ENCODE measurements at regions not wholly inside any gene's neighbourhood (a gene's known extent, or its start where the extent isn't known, plus 50 kb on each side); places are given as distances from the start of the nearest gene placed in this dataset.
A peak's percentile ranks its signal among the peaks of the same experiment; 100 is the strongest.
"Not testable (repeated sequence)": the region's sequence is repeated elsewhere in the genome, so short reads cannot be mapped to it uniquely, and the experiment has no call there.

GRCh38 chr4:26223155-26223554, 97.7 kb upstream of the RBPJ start:
- DNase-seq = no peak
- Histone ChIP-seq H3K27me3 (ENCODE audit: control insufficient read depth, insufficient read depth, low read length) (no peaks in the 10 kb centered on the region), H3K36me3 (replicated peaks; ENCODE audit: control insufficient read depth, insufficient read depth, low read length) (no peaks in the 10 kb centered on the region), H3K4me3 (ENCODE audit: insufficient read depth, low read depth, low read length) (no peak overlapping the region)

GRCh38 chr4:26226629-26227376, 94.0 kb upstream of the RBPJ start:
- no peak for DNase-seq
- no peaks in the 10 kb centered on the region for H3K27me3 ChIP-seq (ENCODE audit: control insufficient read depth, insufficient read depth, low read length)
- H3K4me3 ChIP-seq (ENCODE audit: insufficient read depth, low read depth, low read length) = no peak overlapping the region
- H3K36me3 ChIP-seq (replicated peaks; ENCODE audit: control insufficient read depth, insufficient read depth, low read length) = no peaks in the 10 kb centered on the region

GRCh38 chr4:26227601-26228229, 93.1 kb upstream of the RBPJ start:
- Histone ChIP-seq H3K4me3 (ENCODE audit: insufficient read depth, low read depth, low read length) (no peak overlapping the region), H3K27me3 (ENCODE audit: control insufficient read depth, insufficient read depth, low read length) (no peaks in the 10 kb centered on the region), H3K36me3 (replicated peaks; ENCODE audit: control insufficient read depth, insufficient read depth, low read length) (no peaks in the 10 kb centered on the region)
- no peak for DNase-seq

- H3K4me3 ChIP-seq (ENCODE audit: insufficient read depth, low read depth, low read length) = no peak overlapping the region
- H3K27me3 ChIP-seq (ENCODE audit: control insufficient read depth, insufficient read depth, low read length) = no peaks in the 10 kb centered on the region
- H3K36me3 ChIP-seq (replicated peaks; ENCODE audit: control insufficient read depth, insufficient read depth, low read length) = no peaks in the 10 kb centered on the region
- DNase-seq = no peak
Measured at GRCh38 chr4:26228883-26229282, 91.9 kb upstream of the RBPJ start.

- Histone ChIP-seq H3K4me3 (ENCODE audit: insufficient read depth, low read depth, low read length) (no peak overlapping the region), H3K36me3 (replicated peaks; ENCODE audit: control insufficient read depth, insufficient read depth, low read length) (no peaks in the 10 kb centered on the region), H3K27me3 (ENCODE audit: control insufficient read depth, insufficient read depth, low read length) (no peaks in the 10 kb centered on the region)
- no peak for DNase-seq
Measured at GRCh38 chr4:26229974-26230373, 90.8 kb upstream of the RBPJ start.

- no peak for DNase-seq
- H3K36me3 ChIP-seq (replicated peaks; ENCODE audit: control insufficient read depth, insufficient read depth, low read length) = no peaks in the 10 kb centered on the region
- no peaks in the 10 kb centered on the region for H3K27me3 ChIP-seq (ENCODE audit: control insufficient read depth, insufficient read depth, low read length)
- no peak overlapping the region for H3K4me3 ChIP-seq (ENCODE audit: insufficient read depth, low read depth, low read length)
Measured at GRCh38 chr4:26233350-26233749, 87.5 kb upstream of the RBPJ start.

- no peak for DNase-seq
- H3K4me3 ChIP-seq (ENCODE audit: insufficient read depth, low read depth, low read length) = no peak overlapping the region
- H3K27me3 ChIP-seq (ENCODE audit: control insufficient read depth, insufficient read depth, low read length) = no peaks in the 10 kb centered on the region
- H3K36me3 ChIP-seq (replicated peaks; ENCODE audit: control insufficient read depth, insufficient read depth, low read length) = no peaks in the 10 kb centered on the region
Measured at GRCh38 chr4:26235500-26235899, 85.3 kb upstream of the RBPJ start.

- no peak overlapping the region for H3K4me3 ChIP-seq (ENCODE audit: insufficient read depth, low read depth, low read length)
- DNase-seq = no peak
- no peaks in the 10 kb centered on the region for H3K27me3 ChIP-seq (ENCODE audit: control insufficient read depth, insufficient read depth, low read length)
Measured at GRCh38 chr4:26237916-26238315, 82.9 kb upstream of the RBPJ start.

GRCh38 chr4:26238426-26238777, 82.4 kb upstream of the RBPJ start:
- no peaks in the 10 kb centered on the region for H3K27me3 ChIP-seq (ENCODE audit: control insufficient read depth, insufficient read depth, low read length)
- DNase-seq = no peak
- no peak overlapping the region for H3K4me3 ChIP-seq (ENCODE audit: insufficient read depth, low read depth, low read length)
- H3K36me3 ChIP-seq (replicated peaks; ENCODE audit: control insufficient read depth, insufficient read depth, low read length) = no peaks in the 10 kb centered on the region

More at GRCh38 chr4:26237916-26238315, 82.9 kb upstream of the RBPJ start:
- H3K36me3 ChIP-seq (replicated peaks; ENCODE audit: control insufficient read depth, insufficient read depth, low read length) = no peaks in the 10 kb centered on the region

GRCh38 chr4:26238778-26239679, 81.8 kb upstream of the RBPJ start:
- H3K27me3 ChIP-seq (ENCODE audit: control insufficient read depth, insufficient read depth, low read length) = no peaks in the 10 kb centered on the region
- peak; percentile 29 for DNase-seq
- no peaks in the 10 kb centered on the region for H3K36me3 ChIP-seq (replicated peaks; ENCODE audit: control insufficient read depth, insufficient read depth, low read length)
- no peak overlapping the region for H3K4me3 ChIP-seq (ENCODE audit: insufficient read depth, low read depth, low read length)

- Histone ChIP-seq H3K4me3 (ENCODE audit: insufficient read depth, low read depth, low read length) (no peak overlapping the region), H3K36me3 (replicated peaks; ENCODE audit: control insufficient read depth, insufficient read depth, low read length) (no peaks in the 10 kb centered on the region), H3K27me3 (ENCODE audit: control insufficient read depth, insufficient read depth, low read length) (no peaks in the 10 kb centered on the region)
- DNase-seq = no peak
Measured at GRCh38 chr4:26239801-26240200, 81.0 kb upstream of the RBPJ start.

GRCh38 chr4:26241179-26241578, 79.6 kb upstream of the RBPJ start:
- H3K4me3 ChIP-seq (ENCODE audit: insufficient read depth, low read depth, low read length) = no peak overlapping the region
- H3K27me3 ChIP-seq (ENCODE audit: control insufficient read depth, insufficient read depth, low read length) = no peaks in the 10 kb centered on the region
- H3K36me3 ChIP-seq (replicated peaks; ENCODE audit: control insufficient read depth, insufficient read depth, low read length) = no peaks in the 10 kb centered on the region
- DNase-seq = no peak

- Histone ChIP-seq H3K36me3 (replicated peaks; ENCODE audit: control insufficient read depth, insufficient read depth, low read length) (no peaks in the 10 kb centered on the region), H3K27me3 (ENCODE audit: control insufficient read depth, insufficient read depth, low read length) (no peaks in the 10 kb centered on the region), H3K4me3 (ENCODE audit: insufficient read depth, low read depth, low read length) (no peak overlapping the region)
- no peak for DNase-seq
Measured at GRCh38 chr4:26242451-26242850, 78.4 kb upstream of the RBPJ start.

GRCh38 chr4:26244138-26244537, 76.7 kb upstream of the RBPJ start:
- H3K36me3 ChIP-seq (replicated peaks; ENCODE audit: control insufficient read depth, insufficient read depth, low read length); H3K27me3 ChIP-seq (ENCODE audit: control insufficient read depth, insufficient read depth, low read length); DNase-seq; H3K4me3 ChIP-seq (ENCODE audit: insufficient read depth, low read depth, low read length): not testable (repeated sequence)

- H3K4me3 ChIP-seq (ENCODE audit: insufficient read depth, low read depth, low read length) = no peak overlapping the region
- H3K36me3 ChIP-seq (replicated peaks; ENCODE audit: control insufficient read depth, insufficient read depth, low read length) = no peaks in the 10 kb centered on the region
- H3K27me3 ChIP-seq (ENCODE audit: control insufficient read depth, insufficient read depth, low read length) = no peaks in the 10 kb centered on the region
- DNase-seq = no peak
Measured at GRCh38 chr4:26248647-26249046, 72.2 kb upstream of the RBPJ start.
